ENCODE measurements at regions not wholly inside any gene's neighbourhood (a gene's known extent, or its start where the extent isn't known, plus 50 kb on each side); places are given as distances from the start of the nearest gene placed in this dataset.

GRCh38 chr17:13705221-13705620 is 103.5 kb upstream of the HS3ST3A1 start:
- Histone ChIP-seq H3K27ac (ENCODE audit: low read length) (no peak overlapping the region), H3K9me3 (ENCODE audit: low read length) (no peaks in the 10 kb centered on the region)

GRCh38 chr17:13721705-13722104 is 120.0 kb upstream of the HS3ST3A1 start:
- no peaks in the 10 kb centered on the region for H3K27me3 ChIP-seq (ENCODE audit: insufficient read depth, low read depth, low read length)
- no peak overlapping the region for H3K4me2 ChIP-seq (ENCODE audit: low read length)
- no peak for TF ChIP-seq EZH2 (IDR thresholded peaks at IDR 0.05; ENCODE audit: borderline replicate concordance, insufficient read depth, low read length, poor library complexity, severe bottlenecking)
- TF ChIP-seq EP300 (conservative IDR thresholded peaks at IDR 0.05; ENCODE audit: poor library complexity, severe bottlenecking), result no peak
- TF ChIP-seq CTCF (IDR thresholded peaks at IDR 0.05; ENCODE audit: poor library complexity, severe bottlenecking), result no peak
- no peak for TF ChIP-seq REST (IDR thresholded peaks at IDR 0.05; ENCODE audit: borderline replicate concordance)
- TF ChIP-seq POLR2AphosphoS5 (IDR thresholded peaks at IDR 0.05), result no peak
- no peak for TF ChIP-seq MXI1 (conservative IDR thresholded peaks at IDR 0.05; ENCODE audit: poor library complexity, severe bottlenecking)
- TF ChIP-seq SMC3 (conservative IDR thresholded peaks at IDR 0.05; ENCODE audit: poor library complexity), result no peak
- no peak for TF ChIP-seq RAD21 (conservative IDR thresholded peaks at IDR 0.05)
- no peak for TF ChIP-seq TAF1 (IDR thresholded peaks at IDR 0.05; ENCODE audit: low read depth)

More at GRCh38 chr17:13705221-13705620, 103.5 kb upstream of the HS3ST3A1 start:
- Histone ChIP-seq H3K36me3 (ENCODE audit: insufficient read depth, low read length) (no peaks in the 10 kb centered on the region), H2AFZ (ENCODE audit: low read depth, low read length) (no peak overlapping the region), H4K20me1 (ENCODE audit: insufficient read depth) (no peaks in the 10 kb centered on the region), H3K9ac (ENCODE audit: low read length) (no peak overlapping the region), H3K79me2 (replicated peaks; ENCODE audit: insufficient read depth, low read length) (no peaks in the 10 kb centered on the region), H3K27me3 (ENCODE audit: insufficient read depth, low read depth, low read length) (no peaks in the 10 kb centered on the region), H3F3A (ENCODE audit: insufficient read depth, low read length, poor library complexity, severe bottlenecking) (no peaks in the 10 kb centered on the region), H3K4me3 (ENCODE audit: low read length) (no peak overlapping the region), H3K9me2 (ENCODE audit: insufficient read depth, low read length) (no peaks in the 10 kb centered on the region), H3K4me2 (ENCODE audit: low read length) (no peak overlapping the region)
- TF ChIP-seq EZH2 (IDR thresholded peaks at IDR 0.05; ENCODE audit: borderline replicate concordance, insufficient read depth, low read length, poor library complexity, severe bottlenecking), result no peak

More at GRCh38 chr17:13721705-13722104, 120.0 kb upstream of the HS3ST3A1 start:
- H3K27ac ChIP-seq (ENCODE audit: low read length), result no peak overlapping the region
- H2AFZ ChIP-seq (ENCODE audit: low read depth, low read length), result no peak overlapping the region
- no peaks in the 10 kb centered on the region for H3F3A ChIP-seq (ENCODE audit: insufficient read depth, low read length, poor library complexity, severe bottlenecking)
- H3K79me2 ChIP-seq (replicated peaks; ENCODE audit: insufficient read depth, low read length), result no peaks in the 10 kb centered on the region
- H3K9me3 ChIP-seq (ENCODE audit: low read length), result no peaks in the 10 kb centered on the region
- no peaks in the 10 kb centered on the region for H3K9me2 ChIP-seq (ENCODE audit: insufficient read depth, low read length)
- H3K36me3 ChIP-seq (ENCODE audit: insufficient read depth, low read length), result no peaks in the 10 kb centered on the region
- H3K4me3 ChIP-seq (ENCODE audit: low read length), result no peak overlapping the region
- H4K20me1 ChIP-seq (ENCODE audit: insufficient read depth), result no peaks in the 10 kb centered on the region
- no peak overlapping the region for H3K9ac ChIP-seq (ENCODE audit: low read length)
